Thyroid gland (tissue), 4 donors: ENCODE measurements at regions not wholly inside any gene's neighbourhood (a gene's known extent, or its start where the extent isn't known, plus 50 kb on each side); places are given as distances from the start of the nearest gene placed in this dataset.

Experiments used
- CTCF ChIP-seq, 6 experiments: fragments of 200-600 bp in 3 of 6; fragments of 450-650 bp in 3 of 6; sonication (generic) in 3 of 6; IDR thresholded peaks; one replicate each; pipeline ENCODE4 v1.5.1; 2016 to 2019; ENCODE audit warnings: antibody characterized with exemption in 6 of 6, mild to moderate bottlenecking in 2 of 6, inconsistent platforms in 1 of 6, moderate library complexity in 1 of 6
- POLR2A ChIP-seq, 2 donors: fragments of 450-650 bp; IDR thresholded peaks; one replicate each; pipeline ENCODE4 v1.6.1; 2017; ENCODE audit warnings: antibody characterized with exemption in 2 of 2, mild to moderate bottlenecking in 2 of 2, moderate library complexity in 1 of 2

- TF ChIP-seq POLR2A (IDR thresholded peaks at IDR 0.05) (no peak), CTCF (IDR thresholded peaks at IDR 0.05) (no peak)
These were observed 55.2 kb upstream of the DAPK1 start for GRCh38 chr9:87442451-87442850.
